HUES48 (cell line): ENCODE measurements at regions not wholly inside any gene's neighbourhood (a gene's known extent, or its start where the extent isn't known, plus 50 kb on each side); places are given as distances from the start of the nearest gene placed in this dataset.

ENCODE experiments used
- H3K27ac ChIP-seq: one replicate; pipeline ENCODE4 v1.7.0; 2013; ENCODE audit warnings: low read depth, low read length, inconsistent platforms
- H3K27me3 ChIP-seq: 2 replicates; pipeline ENCODE4 v1.6.1; 2013; ENCODE audit warnings: mild to moderate bottlenecking, low read length; ENCODE audit not compliant: control insufficient read depth, insufficient read depth
- H3K36me3 ChIP-seq: 2 replicates; pipeline ENCODE4 v1.6.1; 2013; ENCODE audit warnings: low read length; ENCODE audit not compliant: control insufficient read depth, insufficient read depth
- H3K4me1 ChIP-seq: 2 replicates; pipeline ENCODE4 v1.6.1; 2013; ENCODE audit warnings: mild to moderate bottlenecking, low read length; ENCODE audit not compliant: control insufficient read depth, insufficient read depth
- H3K4me3 ChIP-seq: 2 replicates; pipeline ENCODE4 v1.5.1; 2013; ENCODE audit warnings: mild to moderate bottlenecking, low read depth, low read length
- H3K9ac ChIP-seq: 2 replicates; pipeline ENCODE4 v1.6.1; 2013; ENCODE audit warnings: mild to moderate bottlenecking, low read depth, low read length, moderate library complexity
- H3K9me3 ChIP-seq: 2 replicates; pipeline ENCODE4 v1.6.1; 2013; ENCODE audit warnings: low read length; ENCODE audit not compliant: control insufficient read depth, insufficient read depth

- Histone ChIP-seq H3K27me3 (no peaks in the 10 kb centered on the region), H3K9me3 (peaks cover 19% of the 10 kb centered on the region; the same call in 1 of the 2 replicates), H3K4me3 (no peak overlapping the region), H3K9ac (no peak overlapping the region), H3K27ac (no peak overlapping the region), H3K36me3 (no peaks in the 10 kb centered on the region), H3K4me1 (no peaks in the 10 kb centered on the region)
Measured at GRCh38 chr7:17396692-17397091, 98.2 kb downstream of the AHR start.

- Histone ChIP-seq H3K9ac (no peak overlapping the region), H3K9me3 (0 out of 2 replicates have a peak, but pooled peaks cover 3% of the 10 kb centered on the region), H3K4me1 (no peaks in the 10 kb centered on the region), H3K4me3 (no peak overlapping the region), H3K27me3 (no peaks in the 10 kb centered on the region), H3K27ac (no peak overlapping the region), H3K36me3 (no peaks in the 10 kb centered on the region)
Measured at GRCh38 chr7:17401791-17402627, 103.6 kb downstream of the AHR start.

- Histone ChIP-seq H3K4me3 (no peak overlapping the region), H3K27ac (no peak overlapping the region), H3K27me3 (no peaks in the 10 kb centered on the region), H3K9ac (no peak overlapping the region), H3K36me3 (no peaks in the 10 kb centered on the region), H3K9me3 (0 out of 2 replicates have a peak, but pooled peaks cover 3% of the 10 kb centered on the region), H3K4me1 (no peaks in the 10 kb centered on the region)
Measured at GRCh38 chr7:17402628-17403278, 104.3 kb downstream of the AHR start.

DNA sequence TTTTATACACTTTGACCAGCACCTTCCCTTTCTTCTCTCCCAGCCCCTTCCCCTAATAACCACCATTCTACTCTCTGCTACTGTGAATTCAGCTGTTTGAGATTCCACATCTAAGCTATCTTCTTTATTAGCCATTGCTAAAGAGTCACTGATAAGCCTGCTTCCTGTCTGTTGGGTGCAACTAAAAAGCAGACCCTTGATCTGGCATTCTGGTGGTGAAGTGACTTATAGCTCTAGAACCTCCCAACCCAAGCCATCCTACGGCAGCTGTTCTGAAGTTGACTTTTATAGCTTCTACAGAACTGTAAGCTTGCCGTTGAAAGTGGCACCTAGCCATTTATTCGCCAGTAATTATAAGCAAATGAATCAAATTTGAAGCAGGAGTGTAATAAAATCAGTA lies 105.6 kb downstream of the AHR start:
- H3K9me3 ChIP-seq: no peaks in the 10 kb centered on the region

DNA sequence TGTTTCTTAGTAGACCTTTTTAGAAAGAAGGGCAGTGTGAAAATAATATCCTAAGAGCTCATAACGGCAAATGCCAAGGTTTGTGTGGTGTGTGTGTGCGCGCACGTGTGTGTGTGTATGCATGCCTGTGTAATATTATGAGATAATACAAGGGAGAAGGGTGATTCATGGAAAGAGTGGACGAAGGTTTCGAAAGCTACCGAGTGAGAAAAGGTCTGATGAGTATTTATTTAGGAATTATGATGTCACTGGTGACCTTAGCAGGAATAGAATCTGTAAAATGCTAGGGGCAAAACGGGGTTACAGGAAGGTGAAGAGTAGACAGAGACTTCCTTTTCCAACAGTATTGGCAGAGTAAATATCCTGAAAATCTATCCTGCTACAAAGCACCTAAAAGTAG lies 107.3 kb downstream of the AHR start:
- no peaks in the 10 kb centered on the region for H3K4me1 ChIP-seq
- no peak overlapping the region for H3K9ac ChIP-seq
- no peaks in the 10 kb centered on the region for H3K9me3 ChIP-seq

More for the DNA sequence above, 105.6 kb downstream of the AHR start:
- no peak overlapping the region for H3K9ac ChIP-seq
- H3K4me3 ChIP-seq: no peak overlapping the region
- H3K4me1 ChIP-seq: no peaks in the 10 kb centered on the region
- H3K27ac ChIP-seq: no peak overlapping the region
- no peaks in the 10 kb centered on the region for H3K36me3 ChIP-seq
- no peaks in the 10 kb centered on the region for H3K27me3 ChIP-seq

DNA sequence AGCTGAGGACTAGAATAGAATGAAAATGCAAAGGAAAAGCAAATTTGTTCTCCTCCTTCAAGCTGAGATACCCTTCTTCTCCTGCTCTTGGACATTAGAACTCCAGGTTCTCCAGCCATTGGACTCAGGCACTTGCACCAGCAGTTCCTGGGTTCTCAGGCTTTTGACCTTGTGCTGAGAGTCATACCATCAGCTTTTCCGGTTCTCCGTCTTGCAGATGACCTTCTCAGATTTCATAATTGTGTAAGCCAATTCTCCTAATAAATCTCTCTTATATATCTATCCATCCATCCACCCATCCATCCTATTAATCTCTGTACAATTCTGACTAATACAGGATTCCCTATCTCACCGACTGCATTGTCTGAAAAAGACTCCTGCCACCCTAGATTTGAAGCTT lies 108.3 kb downstream of the AHR start:
- Histone ChIP-seq H3K36me3 (no peaks in the 10 kb centered on the region), H3K4me3 (no peak overlapping the region), H3K9ac (no peak overlapping the region), H3K9me3 (no peaks in the 10 kb centered on the region), H3K27ac (no peak overlapping the region), H3K27me3 (no peaks in the 10 kb centered on the region), H3K4me1 (no peaks in the 10 kb centered on the region)

More for the DNA sequence above, 107.3 kb downstream of the AHR start:
- H3K27me3 ChIP-seq: no peaks in the 10 kb centered on the region
- H3K4me3 ChIP-seq: no peak overlapping the region
- no peak overlapping the region for H3K27ac ChIP-seq
- no peaks in the 10 kb centered on the region for H3K36me3 ChIP-seq

DNA sequence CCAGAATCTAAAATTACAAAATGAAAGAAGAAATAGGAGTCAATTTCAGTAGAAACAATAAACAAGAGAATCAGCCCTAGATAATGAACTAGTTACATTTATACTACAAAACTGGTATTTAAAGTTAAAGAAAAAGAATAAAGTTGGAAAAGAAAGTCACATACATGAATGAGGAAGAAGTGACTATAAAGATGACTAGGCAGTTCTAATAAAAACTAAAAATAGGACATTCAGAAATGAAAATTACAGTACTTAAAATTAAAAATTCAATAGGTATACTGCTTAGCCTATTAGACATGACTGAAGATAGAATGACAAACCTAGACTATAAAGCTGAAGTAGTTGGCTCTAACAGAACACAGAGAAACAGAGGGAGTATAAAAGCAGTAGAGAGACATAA lies 108.8 kb downstream of the AHR start:
- Histone ChIP-seq H3K4me1 (no peaks in the 10 kb centered on the region), H3K27me3 (no peaks in the 10 kb centered on the region), H3K9me3 (no peaks in the 10 kb centered on the region), H3K4me3 (no peak overlapping the region), H3K36me3 (no peaks in the 10 kb centered on the region), H3K27ac (no peak overlapping the region), H3K9ac (no peak overlapping the region)

- H3K27me3 ChIP-seq: no peaks in the 10 kb centered on the region
- H3K9me3 ChIP-seq: no peaks in the 10 kb centered on the region
- H3K4me3 ChIP-seq: no peak overlapping the region
- H3K9ac ChIP-seq: no peak overlapping the region
- H3K27ac ChIP-seq: no peak overlapping the region
- H3K36me3 ChIP-seq: no peaks in the 10 kb centered on the region
- no peaks in the 10 kb centered on the region for H3K4me1 ChIP-seq
Measured at GRCh38 chr7:17408245-17408903, 109.9 kb downstream of the AHR start.

GRCh38 chr7:17408904-17409290 lies 110.4 kb downstream of the AHR start:
- H3K9ac ChIP-seq: no peak overlapping the region
- H3K27ac ChIP-seq: no peak overlapping the region
- H3K9me3 ChIP-seq: no peaks in the 10 kb centered on the region
- H3K4me3 ChIP-seq: no peak overlapping the region
- H3K27me3 ChIP-seq: no peaks in the 10 kb centered on the region
- H3K4me1 ChIP-seq: no peaks in the 10 kb centered on the region
- no peaks in the 10 kb centered on the region for H3K36me3 ChIP-seq

- Histone ChIP-seq H3K36me3 (no peaks in the 10 kb centered on the region), H3K27ac (no peak overlapping the region)
Measured at GRCh38 chr7:17411922-17412321, 113.5 kb downstream of the AHR start.

GRCh38 chr7:17412883-17413282 lies 114.4 kb downstream of the AHR start:
- Histone ChIP-seq H3K27ac (no peak overlapping the region), H3K27me3 (no peaks in the 10 kb centered on the region), H3K4me1 (no peaks in the 10 kb centered on the region), H3K9me3 (no peaks in the 10 kb centered on the region), H3K4me3 (no peak overlapping the region), H3K36me3 (no peaks in the 10 kb centered on the region), H3K9ac (no peak overlapping the region)

More at GRCh38 chr7:17411922-17412321, 113.5 kb downstream of the AHR start:
- no peak overlapping the region for H3K4me3 ChIP-seq
- H3K9ac ChIP-seq: no peak overlapping the region
- no peaks in the 10 kb centered on the region for H3K9me3 ChIP-seq
- no peaks in the 10 kb centered on the region for H3K4me1 ChIP-seq
- H3K27me3 ChIP-seq: no peaks in the 10 kb centered on the region
